Muscle of leg (tissue), 3 donors: ENCODE measurements at regions not wholly inside any gene's neighbourhood (a gene's known extent, or its start where the extent isn't known, plus 50 kb on each side); places are given as distances from the start of the nearest gene placed in this dataset.

ENCODE experiments used
- DNase-seq: peaks from one replicate; pipeline ENCODE4 v3.0.0; 2013
- H3K27ac ChIP-seq: one replicate; pipeline ENCODE4 v1.5.1; 2013; ENCODE audit warnings: mild to moderate bottlenecking, low read length, control low read depth
- H3K27me3 ChIP-seq: one replicate; pipeline ENCODE4 v1.6.1; 2013; ENCODE audit warnings: low read length; ENCODE audit not compliant: control insufficient read depth, insufficient read depth
- H3K36me3 ChIP-seq: one replicate; pipeline ENCODE4 v1.6.1; 2013; ENCODE audit warnings: low read length; ENCODE audit not compliant: control insufficient read depth, insufficient read depth
- H3K4me1 ChIP-seq: one replicate; pipeline ENCODE4 v1.6.1; 2013; ENCODE audit warnings: low read length; ENCODE audit not compliant: control insufficient read depth, insufficient read depth
- H3K4me3 ChIP-seq: one replicate; pipeline ENCODE4 v1.5.1; 2013; ENCODE audit warnings: low read length, control low read depth
- H3K9me3 ChIP-seq: replicated peaks from 2 replicates; pipeline ENCODE4 v1.6.1; 2013; ENCODE audit warnings: low read depth, low read length; ENCODE audit not compliant: control insufficient read depth
- WGBS: methylation state at CpG from one replicate; pipeline ENCODE4 v1.1.5; 2013; ENCODE audit warnings: missing lambda C conversion rate; ENCODE audit not compliant: insufficient coverage; 5-methylcytosine and 5-hydroxymethylcytosine counted together

DNA sequence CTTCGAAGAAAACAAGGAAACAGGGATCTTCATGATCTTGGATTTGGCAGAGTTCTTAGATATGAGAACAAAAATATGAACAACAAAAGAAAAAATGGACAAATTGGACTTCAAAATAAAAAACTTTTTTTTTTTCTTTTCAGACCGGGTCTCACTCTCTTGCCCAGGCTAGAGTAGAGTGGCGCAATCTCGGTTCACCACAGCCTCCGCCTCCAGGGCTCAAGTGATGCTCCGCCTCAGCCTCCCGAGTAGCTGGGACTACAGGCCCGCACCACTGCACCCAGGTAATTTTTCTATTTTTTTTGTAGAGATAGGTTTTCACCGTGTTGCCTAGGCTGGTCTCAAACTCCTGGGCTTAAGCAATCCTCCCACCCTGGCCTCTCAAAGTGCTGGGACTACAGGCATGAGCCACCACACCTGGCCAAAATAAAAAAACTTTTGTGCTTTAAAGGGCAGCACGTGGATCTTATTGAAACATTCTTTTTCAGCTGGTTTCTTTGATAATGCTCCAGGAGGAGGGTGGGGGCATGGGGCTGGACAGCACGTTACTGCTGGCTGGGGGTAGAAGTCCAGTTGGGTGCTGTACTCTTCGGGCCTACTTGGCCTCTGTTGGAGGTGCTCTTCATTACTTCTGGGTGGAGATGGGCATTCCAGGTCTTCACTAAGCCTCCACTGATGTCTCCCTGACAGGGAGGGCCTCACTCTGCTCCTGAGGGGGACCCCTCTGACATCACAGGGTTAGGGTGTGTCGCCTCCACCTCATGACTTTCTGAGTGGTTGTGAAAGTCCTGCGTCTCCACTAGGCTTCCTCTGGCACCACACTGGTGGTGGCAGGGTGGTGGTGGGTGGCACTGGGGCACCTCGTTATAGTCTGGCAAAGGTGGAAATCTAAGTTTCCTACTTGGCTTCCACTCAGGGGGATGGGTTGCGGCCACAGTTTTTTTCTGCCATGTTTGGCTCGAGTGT is 150.5 kb upstream of the XPO1 start:
- H3K27me3 ChIP-seq, result no peaks in the 10 kb centered on the region
- no peak for DNase-seq
- no peaks in the 10 kb centered on the region for H3K36me3 ChIP-seq
- H3K4me3 ChIP-seq, result no peak overlapping the region
- H3K4me1 ChIP-seq, result no peaks in the 10 kb centered on the region
- no peak overlapping the region for H3K27ac ChIP-seq
- no peaks in the 10 kb centered on the region for H3K9me3 ChIP-seq
- WGBS, result 82% methylated on average over 8 of the region's 17 CpGs

- H3K36me3 ChIP-seq, result no peaks in the 10 kb centered on the region
- no peaks in the 10 kb centered on the region for H3K27me3 ChIP-seq
- H3K4me1 ChIP-seq, result no peaks in the 10 kb centered on the region
- no peak overlapping the region for H3K27ac ChIP-seq
- H3K9me3 ChIP-seq, result peaks cover 5% of the 10 kb centered on the region
- no peak for DNase-seq
- H3K4me3 ChIP-seq, result no peak overlapping the region
- 90% methylated on average over 3 of the region's 5 CpGs for WGBS
Observed at GRCh38 chr2:61679096-61679495, 140.9 kb upstream of the XPO1 start.

- Histone ChIP-seq H3K9me3 (peaks cover 5% of the 10 kb centered on the region), H3K4me1 (no peaks in the 10 kb centered on the region), H3K4me3 (no peak overlapping the region), H3K27me3 (no peaks in the 10 kb centered on the region), H3K27ac (no peak overlapping the region), H3K36me3 (no peaks in the 10 kb centered on the region)
- DNase-seq, result no peak
Observed at GRCh38 chr2:61677942-61678341, 139.8 kb upstream of the XPO1 start.

- WGBS, result no CpG with 5 or more reads among the region's 1 CpG
- no peak overlapping the region for H3K4me3 ChIP-seq
- no peaks in the 10 kb centered on the region for H3K4me1 ChIP-seq
- H3K9me3 ChIP-seq, result peaks cover 5% of the 10 kb centered on the region
- H3K27me3 ChIP-seq, result no peaks in the 10 kb centered on the region
- H3K36me3 ChIP-seq, result no peaks in the 10 kb centered on the region
- no peak for DNase-seq
- H3K27ac ChIP-seq, result no peak overlapping the region
Observed at GRCh38 chr2:61677306-61677705, 139.2 kb upstream of the XPO1 start.

GRCh38 chr2:61675204-61675603 is 137.0 kb upstream of the XPO1 start:
- no peaks in the 10 kb centered on the region for H3K36me3 ChIP-seq
- peaks cover 5% of the 10 kb centered on the region for H3K9me3 ChIP-seq
- no peak for DNase-seq
- no peaks in the 10 kb centered on the region for H3K27me3 ChIP-seq
- H3K4me1 ChIP-seq, result no peaks in the 10 kb centered on the region
- no peak overlapping the region for H3K27ac ChIP-seq
- H3K4me3 ChIP-seq, result no peak overlapping the region

DNA sequence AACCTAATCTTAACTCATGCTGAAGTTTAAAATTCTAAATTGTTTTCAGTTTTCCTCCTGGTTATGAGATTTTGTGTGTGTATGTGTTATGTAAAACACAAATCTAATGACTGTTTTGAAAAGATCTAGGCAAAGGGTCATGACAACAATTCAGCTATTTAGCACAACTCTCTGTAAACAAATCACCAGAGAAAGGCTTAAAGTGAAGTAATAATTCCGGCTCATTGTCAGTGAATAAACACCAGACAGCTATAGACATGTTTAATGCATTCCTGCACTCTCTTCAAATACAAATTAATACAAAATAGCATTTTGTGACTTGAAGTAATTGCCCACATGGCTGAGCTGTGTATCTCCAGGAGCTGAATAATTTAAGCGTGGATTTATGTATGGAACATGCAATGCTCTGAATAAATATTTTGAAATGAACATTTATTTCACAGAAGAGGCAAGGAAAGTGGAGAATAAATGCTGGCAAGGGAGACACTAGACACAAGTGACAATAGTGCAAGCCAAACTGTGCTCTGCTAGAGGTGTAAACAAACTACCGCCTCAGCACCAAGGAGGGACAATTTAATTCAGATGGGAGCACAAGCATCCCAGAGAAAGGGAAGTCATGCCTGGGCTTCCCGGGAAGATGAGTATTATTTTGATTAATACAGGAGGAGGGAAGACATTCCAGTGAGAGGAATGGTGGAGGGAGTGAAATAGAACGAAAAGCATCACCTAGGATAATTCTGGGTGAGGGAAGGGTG is 133.6 kb upstream of the XPO1 start:
- Histone ChIP-seq H3K4me1 (no peaks in the 10 kb centered on the region), H3K9me3 (peaks cover 5% of the 10 kb centered on the region), H3K27me3 (no peaks in the 10 kb centered on the region), H3K4me3 (no peak overlapping the region), H3K36me3 (no peaks in the 10 kb centered on the region), H3K27ac (peak overlapping the region; percentile 1)
- peak; percentile 16 for DNase-seq
- WGBS, result 38% methylated on average over 3 of the region's 5 CpGs

DNA sequence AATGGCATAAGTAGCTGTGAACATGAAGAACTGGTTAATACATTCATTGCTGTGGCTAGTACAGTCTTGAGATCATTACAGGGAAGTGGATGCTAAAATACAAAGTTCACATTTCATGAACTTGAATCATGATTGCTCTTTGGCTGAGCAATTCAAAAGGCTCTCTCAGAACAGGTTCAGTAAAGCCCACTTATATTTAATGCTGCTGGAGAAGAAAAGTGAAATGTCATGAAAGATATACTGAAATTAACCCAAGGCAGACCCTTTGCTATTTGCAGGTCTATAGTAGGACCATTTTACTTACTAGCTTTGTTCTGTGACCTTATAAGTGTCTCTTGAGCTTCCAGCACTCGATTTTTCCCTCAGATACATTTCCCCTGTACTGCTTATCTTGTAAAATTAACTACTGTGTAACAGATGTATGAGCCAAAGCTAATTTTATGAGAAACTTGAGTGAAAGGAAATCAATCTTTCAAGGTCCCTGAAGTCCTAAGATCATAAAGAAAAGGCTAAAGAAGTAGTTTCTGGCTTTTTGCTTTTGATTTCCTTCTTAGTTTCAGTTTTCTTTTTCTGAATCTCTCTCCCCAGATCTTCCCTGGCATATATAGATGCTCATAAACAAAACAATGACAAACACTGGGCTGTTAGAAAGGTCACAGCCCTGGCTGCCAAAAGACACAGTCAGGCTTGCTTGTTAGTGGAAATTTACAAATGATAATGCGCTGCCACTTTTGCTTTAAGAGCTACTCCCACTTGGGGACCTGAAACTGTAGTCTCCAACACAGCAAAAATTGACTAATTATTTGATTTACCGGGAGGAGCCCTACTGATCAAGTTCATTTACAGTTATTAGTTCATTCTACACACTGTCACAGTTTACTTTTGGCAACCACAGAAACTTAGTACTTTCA is 132.7 kb upstream of the XPO1 start:
- Histone ChIP-seq H3K27ac (peak overlapping the region; percentile 22), H3K27me3 (peaks cover 2% of the 10 kb centered on the region), H3K4me3 (no peak overlapping the region), H3K9me3 (peaks cover 5% of the 10 kb centered on the region), H3K36me3 (no peaks in the 10 kb centered on the region), H3K4me1 (no peaks in the 10 kb centered on the region)
- no CpG with 5 or more reads among the region's 3 CpGs for WGBS
- peak; percentile 58 for DNase-seq

GRCh38 chr2:61664190-61664589 is 126.0 kb upstream of the XPO1 start:
- H3K9me3 ChIP-seq, result no peaks in the 10 kb centered on the region
- WGBS, result no CpG with 5 or more reads among the region's 1 CpG
- peaks cover 2% of the 10 kb centered on the region for H3K27me3 ChIP-seq
- no peaks in the 10 kb centered on the region for H3K36me3 ChIP-seq
- no peak overlapping the region for H3K27ac ChIP-seq
- H3K4me1 ChIP-seq, result no peaks in the 10 kb centered on the region
- DNase-seq, result no peak
- H3K4me3 ChIP-seq, result no peak overlapping the region

DNA sequence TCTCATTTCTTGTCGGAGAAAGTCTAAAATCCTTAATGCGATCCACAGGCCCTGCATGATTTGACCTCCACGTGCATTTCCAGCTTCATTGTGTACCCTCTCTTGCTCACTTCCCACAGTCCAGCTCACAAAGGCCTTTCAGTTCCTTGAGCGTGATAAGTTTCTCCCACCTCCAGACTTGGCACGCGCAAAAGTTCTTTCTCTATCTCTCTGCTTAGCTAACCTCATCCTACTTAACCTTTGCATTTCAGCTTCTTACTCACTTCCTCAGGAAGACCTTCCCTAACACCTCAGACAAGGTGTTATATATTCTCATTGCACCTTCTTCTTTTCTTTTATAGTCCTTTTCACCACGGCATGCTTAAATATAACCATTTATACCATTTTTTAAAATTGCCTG is 124.8 kb upstream of the XPO1 start:
- 75% methylated on average over 6 of the region's 7 CpGs for WGBS
- Histone ChIP-seq H3K27me3 (peaks cover 2% of the 10 kb centered on the region), H3K4me3 (no peak overlapping the region), H3K36me3 (no peaks in the 10 kb centered on the region), H3K27ac (no peak overlapping the region), H3K9me3 (no peaks in the 10 kb centered on the region), H3K4me1 (no peaks in the 10 kb centered on the region)
- peak; percentile 20 for DNase-seq
